ENCODE measurements at regions not wholly inside any gene's neighbourhood (a gene's known extent, or its start where the extent isn't known, plus 50 kb on each side); places are given as distances from the start of the nearest gene placed in this dataset.

DNA sequence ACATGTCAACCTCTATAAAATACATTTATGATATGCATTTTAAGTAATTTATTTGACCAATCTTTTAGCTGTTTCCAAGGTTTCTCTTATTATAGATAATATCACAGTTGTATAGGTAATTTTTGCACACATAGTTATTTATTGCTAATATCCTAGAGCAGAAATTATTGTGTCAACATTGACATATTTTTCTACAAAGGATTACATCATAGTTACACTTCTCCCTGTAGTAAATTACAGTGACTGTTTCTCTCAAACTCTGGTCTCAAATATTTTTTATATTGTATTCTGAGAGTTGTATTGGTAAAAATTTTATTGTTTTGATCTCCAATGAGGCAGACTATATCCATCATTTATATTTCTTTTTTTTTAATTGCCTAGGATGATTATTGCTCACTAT is 714.4 kb upstream of the CDH6 start:
- no peak overlapping the region for H4K8ac ChIP-seq (ENCODE audit: extremely low read depth, insufficient read depth, low read length)
- H3K4me1 ChIP-seq (replicated peaks in 1 of 4; ENCODE audit: control insufficient read depth in 3 of 4, insufficient read depth in 4 of 4, low read length in 3 of 4), result no peaks in the 10 kb centered on the region
- no peak overlapping the region for H4K5ac ChIP-seq (ENCODE audit: insufficient read length, low read depth, low read length)
- no peak overlapping the region for H3K4ac ChIP-seq (replicated peaks; ENCODE audit: insufficient read length, low read depth, low read length)
- H3K9ac ChIP-seq (replicated peaks in 1 of 4; ENCODE audit: extremely low read depth in 1 of 4, low read depth in 3 of 4, low read length in 3 of 4), result no peak overlapping the region
- no peak for TF ChIP-seq BACH1 (IDR thresholded peaks at IDR 0.05; ENCODE audit: low read length)
- H3K27ac ChIP-seq (ENCODE audit: low read depth, low read length), result no peak overlapping the region
- H2AK5ac ChIP-seq (ENCODE audit: low read depth, low read length), result no peak overlapping the region
- no peak overlapping the region for H2BK5ac ChIP-seq (ENCODE audit: low read depth, low read length)
- DNase-seq (ENCODE audit: low read depth in 1 of 2, low spot score in 2 of 2) (no peak), FAIRE-seq (no peak)
- H2BK120ac ChIP-seq (replicated peaks; ENCODE audit: low read depth, low read length), result no peak overlapping the region
- no peaks in the 10 kb centered on the region for H3K36me3 ChIP-seq (ENCODE audit: control insufficient read depth in 2 of 4, insufficient read depth in 4 of 4, low read length in 3 of 4)
- no peak overlapping the region for H2BK12ac ChIP-seq (ENCODE audit: low read depth, low read length)
- H3K9me3 ChIP-seq (ENCODE audit: insufficient read depth in 2 of 2, low read depth in 1 of 2, low read length in 1 of 2), result peaks cover 5 to 11% of the 10 kb centered on the region in 2 experiments
- no peak overlapping the region for H3K23ac ChIP-seq (ENCODE audit: insufficient read length)
- H3K79me2 ChIP-seq (ENCODE audit: control insufficient read depth in 1 of 2, insufficient read depth in 2 of 2, low read length in 2 of 2), result no peaks in the 10 kb centered on the region
- no peak overlapping the region for H2BK15ac ChIP-seq (ENCODE audit: low read length)
- H3K4me2 ChIP-seq (ENCODE audit: insufficient read depth in 1 of 2, low read depth in 2 of 2, low read length in 2 of 2), result no peak overlapping the region
- CTCF ChIA-PET (ENCODE audit: partially characterized antibody), result no interaction called here
- H4K91ac ChIP-seq (replicated peaks; ENCODE audit: insufficient read length, low read length), result no peak overlapping the region
- no peak overlapping the region for H2AFZ ChIP-seq (ENCODE audit: low read length)
- H3K27me3 ChIP-seq (replicated peaks in 1 of 4; ENCODE audit: control insufficient read depth in 3 of 4, extremely low read depth in 1 of 4, insufficient read depth in 3 of 4, low read length in 3 of 4), result no peaks in the 10 kb centered on the region
- H3K18ac ChIP-seq (ENCODE audit: extremely low read depth, low read length), result no peak overlapping the region
- H3K56ac ChIP-seq (replicated peaks; ENCODE audit: insufficient read length, low read depth, low read length), result no peak overlapping the region
- no peaks in the 10 kb centered on the region for H3K79me1 ChIP-seq (ENCODE audit: low read depth, low read length)
- no peak overlapping the region for H3K14ac ChIP-seq (ENCODE audit: insufficient read length)
- no peaks in the 10 kb centered on the region for H4K20me1 ChIP-seq (replicated peaks in 1 of 2; ENCODE audit: control insufficient read depth in 1 of 2, insufficient read depth in 2 of 2, low read length in 2 of 2)
- POLR2A ChIA-PET (ENCODE audit: partially characterized antibody), result no interaction called here
- H3K23me2 ChIP-seq (ENCODE audit: low read depth, low read length), result no peaks in the 10 kb centered on the region
- no peak overlapping the region for H2BK20ac ChIP-seq (ENCODE audit: low read length)
- no peak overlapping the region for H3K4me3 ChIP-seq (ENCODE audit: extremely low read depth in 1 of 4, insufficient read depth in 2 of 4, low read depth in 3 of 4, low read length in 4 of 4)

All from H1 (cell line).